WTC11 (cell line): ENCODE measurements at regions not wholly inside any gene's neighbourhood (a gene's known extent, or its start where the extent isn't known, plus 50 kb on each side); places are given as distances from the start of the nearest gene placed in this dataset.

Experiments used
- ATAC-seq: fragments of 200-7000 bp; cut with Tn5 transposase; 2 replicates; pipeline ENCODE4 v1.10.0; 2021; ENCODE audit warnings: mild to moderate bottlenecking, moderate library complexity
- CTCF ChIA-PET: fragments of 300-600 bp; sonication (Branson Sonifier 250); formaldehyde crosslinking; loops from one replicate; lab custom pipeline; 2021; ENCODE audit warnings: antibody characterized with exemption; lab: Charles Lee
- POLR2A ChIA-PET: fragments of 350-600 bp; sonication (Branson Sonifier 250); formaldehyde crosslinking; loops from one replicate; lab custom pipeline; 2021; ENCODE audit warnings: antibody characterized with exemption; lab: Charles Lee
- DNase-seq: peaks from one replicate; pipeline ENCODE4 v3.0.0; 2021; ENCODE audit warnings: low spot score
- H3K27ac Mint-ChIP-seq: 2 replicates; pipeline ENCODE4 v1.8.0; 2021; ENCODE audit warnings: mixed read lengths
- H3K27me3 Mint-ChIP-seq: 2 replicates; pipeline ENCODE4 v1.8.0; 2021; ENCODE audit warnings: low read depth, mild to moderate bottlenecking, moderate library complexity, mixed read lengths
- H3K36me3 Mint-ChIP-seq: 2 replicates; pipeline ENCODE4 v1.8.0; 2021; ENCODE audit warnings: mixed read lengths
- H3K4me1 Mint-ChIP-seq: 2 replicates; pipeline ENCODE4 v1.8.0; 2022; ENCODE audit warnings: mixed read lengths
- H3K4me3 Mint-ChIP-seq: 2 replicates; pipeline ENCODE4 v1.8.0; 2021; ENCODE audit warnings: mild to moderate bottlenecking, moderate library complexity, mixed read lengths
- H3K9me3 Mint-ChIP-seq: 2 replicates; pipeline ENCODE4 v1.8.0; 2021; ENCODE audit warnings: mixed read lengths
- AFF4 ChIP-seq: sonication (generic); formaldehyde crosslinking; IDR thresholded peaks from 2 replicates; pipeline ENCODE4 v1.8.1; 2023; ENCODE audit warnings: mild to moderate bottlenecking, missing genetic modification reagents, borderline replicate concordance
- ATF2 ChIP-seq: sonication (generic); formaldehyde crosslinking; IDR thresholded peaks from 2 replicates; pipeline ENCODE4 v1.8.1; 2022; ENCODE audit warnings: low read depth, missing genetic modification reagents, borderline replicate concordance
- CTCF ChIP-seq: fragments of 200-600 bp; IDR thresholded peaks from 2 replicates; pipeline ENCODE4 v1.8.0; 2022; ENCODE audit warnings: antibody characterized with exemption
- E2F4 ChIP-seq: sonication (generic); formaldehyde crosslinking; IDR thresholded peaks from 2 replicates; pipeline ENCODE4 v1.8.1; 2022; ENCODE audit warnings: low read depth, mild to moderate bottlenecking, moderate library complexity, missing genetic modification reagents, borderline replicate concordance
- ESRRA ChIP-seq: sonication (generic); formaldehyde crosslinking; IDR thresholded peaks from 2 replicates; pipeline ENCODE4 v1.8.1; 2022; ENCODE audit warnings: mild to moderate bottlenecking, missing genetic modification reagents, borderline replicate concordance
- KAT7 ChIP-seq: sonication (generic); formaldehyde crosslinking; IDR thresholded peaks from 2 replicates; pipeline ENCODE4 v1.8.1; 2023; ENCODE audit warnings: missing genetic modification reagents, mild to moderate bottlenecking, borderline replicate concordance
- MLX ChIP-seq: sonication (generic); formaldehyde crosslinking; IDR thresholded peaks from 2 replicates; pipeline ENCODE4 v1.8.1; 2023; ENCODE audit warnings: mild to moderate bottlenecking, missing genetic modification reagents, moderate library complexity
- OVOL2 ChIP-seq: fragments of 250-450 bp; sonication (Bioruptor Pico); IDR thresholded peaks from 2 replicates; pipeline ENCODE4 v1.9.0; 2021; ENCODE audit warnings: mild to moderate bottlenecking, borderline replicate concordance
- PREB ChIP-seq: sonication (generic); formaldehyde crosslinking; IDR thresholded peaks from 2 replicates; pipeline ENCODE4 v1.8.1; 2022; ENCODE audit warnings: mild to moderate bottlenecking, missing genetic modification reagents, moderate library complexity, borderline replicate concordance
- PRRX2 ChIP-seq: fragments of 250-450 bp; sonication (Bioruptor Pico); IDR thresholded peaks from 2 replicates; pipeline ENCODE4 v1.8.0; 2021; ENCODE audit warnings: mild to moderate bottlenecking
- SMAD3 ChIP-seq: sonication (generic); formaldehyde crosslinking; IDR thresholded peaks from 2 replicates; pipeline ENCODE4 v1.8.0; 2022; ENCODE audit warnings: missing genetic modification reagents, mild to moderate bottlenecking, borderline replicate concordance
- SP1 ChIP-seq: sonication (generic); formaldehyde crosslinking; conservative IDR thresholded peaks from 2 replicates; pipeline ENCODE4 v1.8.1; 2022; ENCODE audit warnings: missing genetic modification reagents
- TP53 ChIP-seq: sonication (generic); formaldehyde crosslinking; IDR thresholded peaks from 2 replicates; pipeline ENCODE4 v1.8.1; 2023; ENCODE audit warnings: mild to moderate bottlenecking, missing genetic modification reagents
- ZBTB21 ChIP-seq: sonication (generic); formaldehyde crosslinking; IDR thresholded peaks from 2 replicates; pipeline ENCODE4 v1.8.1; 2023; ENCODE audit warnings: mild to moderate bottlenecking, missing genetic modification reagents, borderline replicate concordance
- ZNF138 ChIP-seq: sonication (generic); formaldehyde crosslinking; conservative IDR thresholded peaks from 2 replicates; pipeline ENCODE4 v1.8.1; 2022; ENCODE audit warnings: mild to moderate bottlenecking, moderate library complexity, missing genetic modification reagents
- ZNF232 ChIP-seq: sonication (generic); formaldehyde crosslinking; IDR thresholded peaks from 2 replicates; pipeline ENCODE4 v1.8.0; 2022; ENCODE audit warnings: mild to moderate bottlenecking, missing genetic modification reagents
- ZNF317 ChIP-seq: sonication (generic); formaldehyde crosslinking; IDR thresholded peaks from 2 replicates; pipeline ENCODE4 v1.8.1; 2023; ENCODE audit warnings: low read depth, mild to moderate bottlenecking, moderate library complexity, missing genetic modification reagents, borderline replicate concordance
- ZNF416 ChIP-seq: fragments of 250-450 bp; sonication (Bioruptor Pico); IDR thresholded peaks from 2 replicates; pipeline ENCODE4 v1.9.0; 2021; ENCODE audit warnings: mild to moderate bottlenecking, inconsistent platforms

GRCh38 chr9:21674894-21675293 is 127.5 kb upstream of the MTAP start:
- TF ChIP-seq ATF2 (CRISPR knock-in tag) (no peak), SMAD3 (CRISPR knock-in tag) (no peak), ZNF232 (no peak), KAT7 (CRISPR knock-in tag) (no peak), PRRX2 (no peak), PREB (CRISPR knock-in tag) (no peak), AFF4 (CRISPR knock-in tag) (no peak), TP53 (CRISPR knock-in tag) (no peak), OVOL2 (CRISPR knock-in tag) (no peak), ZNF138 (CRISPR knock-in tag) (no peak), ZBTB21 (CRISPR knock-in tag) (no peak), ZNF317 (no peak), ZNF416 (CRISPR knock-in tag) (no peak), SP1 (CRISPR knock-in tag) (no peak), E2F4 (CRISPR knock-in tag) (no peak), CTCF (no peak), MLX (CRISPR knock-in tag) (no peak), ESRRA (CRISPR knock-in tag) (no peak)
- TF ChIP-seq, all 79 proteins: peak for 0
- no peak overlapping the region for H3K4me3 Mint-ChIP-seq
- H3K9me3 Mint-ChIP-seq: no peaks in the 10 kb centered on the region
- POLR2A ChIA-PET: no interaction called here
- H3K27ac Mint-ChIP-seq: no peak overlapping the region
- DNase-seq (no peak), ATAC-seq (no peak)
- H3K27me3 Mint-ChIP-seq: no peaks in the 10 kb centered on the region
- peaks cover 6% of the 10 kb centered on the region for H3K4me1 Mint-ChIP-seq
- CTCF ChIA-PET: no interaction called here
- no peaks in the 10 kb centered on the region for H3K36me3 Mint-ChIP-seq
